ENCODE measurements at regions not wholly inside any gene's neighbourhood (a gene's known extent, or its start where the extent isn't known, plus 50 kb on each side); places are given as distances from the start of the nearest gene placed in this dataset.

GRCh38 chr2:12207491-12207890 lies 461.1 kb downstream of the LPIN1 start:
- no peak for TF ChIP-seq GATA2 (IDR thresholded peaks at IDR 0.05; ENCODE audit: low read depth, low read length)
- no peak for TF ChIP-seq GATA3 (IDR thresholded peaks at IDR 0.05; ENCODE audit: low read depth, low read length)

Data from SH-SY5Y (cell line).